GM13977 (cell line): ENCODE measurements at regions not wholly inside any gene's neighbourhood (a gene's known extent, or its start where the extent isn't known, plus 50 kb on each side); places are given as distances from the start of the nearest gene placed in this dataset.

ENCODE experiments used
- DNase-seq: peaks from one replicate; pipeline ENCODE4 v3.0.0; 2012; ENCODE audit warnings: low spot score
- in situ Hi-C: fragments of 300-500 bp; cut with MboI; formaldehyde crosslinking; loops from one replicate; pipeline ENCODE4 v1.12.0; 2022; ENCODE audit warnings: low sequenced_read_pairs, low pct_unique_long_range_greater_than_20kb, mixed read lengths, inconsistent platforms; ENCODE audit not compliant: unreplicated experiment
- TF ChIP-seq, protein P1 (sequence below): IDR thresholded peaks from 2 replicates; pipeline ENCODE4 v1.5.1; 2012; ENCODE audit warnings: mild to moderate bottlenecking, control low read depth; ENCODE audit not compliant: insufficient read depth; ENCODE audit errors: extremely low read depth, missing control alignments

DNA sequence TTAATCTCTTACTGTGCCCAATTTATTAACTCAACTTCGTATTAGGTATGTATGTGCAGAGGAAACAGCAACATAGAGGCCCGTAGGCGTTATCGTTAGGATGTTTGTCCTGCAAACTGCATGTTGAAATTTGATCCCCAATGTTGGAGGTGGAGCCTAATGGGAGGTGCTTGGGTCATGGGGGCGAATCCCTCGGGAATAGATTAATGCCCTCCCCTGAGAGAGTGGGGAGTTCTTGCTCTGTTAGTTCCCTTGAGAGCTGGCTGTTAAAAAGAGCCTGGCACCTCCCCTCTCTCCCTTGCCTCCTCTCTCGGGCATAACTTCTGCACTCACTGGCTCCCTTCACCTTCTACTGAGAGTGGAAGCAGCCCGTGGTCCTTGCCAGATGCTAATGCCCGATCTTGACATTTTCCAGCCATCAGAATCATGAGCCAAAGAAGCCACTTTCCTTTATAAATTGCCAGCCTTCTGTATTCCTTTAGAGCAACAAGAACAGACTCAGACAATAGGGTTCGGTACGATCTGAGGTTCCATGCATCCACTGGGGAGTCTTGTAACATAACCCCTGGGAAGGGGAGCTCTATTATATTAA lies 149.0 kb upstream of the RAB4A start:
- in situ Hi-C loops, result no loop called here
- DNase-seq, result no peak
- TF ChIP-seq, protein P1, sequence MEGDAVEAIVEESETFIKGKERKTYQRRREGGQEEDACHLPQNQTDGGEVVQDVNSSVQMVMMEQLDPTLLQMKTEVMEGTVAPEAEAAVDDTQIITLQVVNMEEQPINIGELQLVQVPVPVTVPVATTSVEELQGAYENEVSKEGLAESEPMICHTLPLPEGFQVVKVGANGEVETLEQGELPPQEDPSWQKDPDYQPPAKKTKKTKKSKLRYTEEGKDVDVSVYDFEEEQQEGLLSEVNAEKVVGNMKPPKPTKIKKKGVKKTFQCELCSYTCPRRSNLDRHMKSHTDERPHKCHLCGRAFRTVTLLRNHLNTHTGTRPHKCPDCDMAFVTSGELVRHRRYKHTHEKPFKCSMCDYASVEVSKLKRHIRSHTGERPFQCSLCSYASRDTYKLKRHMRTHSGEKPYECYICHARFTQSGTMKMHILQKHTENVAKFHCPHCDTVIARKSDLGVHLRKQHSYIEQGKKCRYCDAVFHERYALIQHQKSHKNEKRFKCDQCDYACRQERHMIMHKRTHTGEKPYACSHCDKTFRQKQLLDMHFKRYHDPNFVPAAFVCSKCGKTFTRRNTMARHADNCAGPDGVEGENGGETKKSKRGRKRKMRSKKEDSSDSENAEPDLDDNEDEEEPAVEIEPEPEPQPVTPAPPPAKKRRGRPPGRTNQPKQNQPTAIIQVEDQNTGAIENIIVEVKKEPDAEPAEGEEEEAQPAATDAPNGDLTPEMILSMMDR, result no peak

DNA sequence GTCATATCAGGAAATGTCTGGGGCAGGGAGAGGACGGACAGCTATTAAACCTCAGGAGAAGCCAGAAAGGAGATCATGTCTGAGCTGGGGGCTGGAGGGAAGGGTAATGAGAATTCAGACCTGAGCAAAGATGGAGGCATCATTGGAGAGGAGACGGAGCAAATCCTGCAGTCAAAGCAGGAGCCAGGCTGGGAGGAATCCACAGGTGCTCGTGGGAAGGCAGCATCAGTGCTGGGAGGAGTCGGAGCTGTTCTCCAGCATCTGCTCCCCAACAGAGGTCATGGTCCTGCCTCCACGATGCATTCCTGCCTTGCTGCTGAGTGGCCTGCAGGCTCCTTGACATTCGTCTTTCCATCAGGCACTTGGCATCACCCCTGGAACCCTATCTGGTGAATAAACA lies 148.3 kb upstream of the RAB4A start:
- no peak for DNase-seq
- TF ChIP-seq, protein P1, result no peak
- in situ Hi-C loops, result no loop called here

DNA sequence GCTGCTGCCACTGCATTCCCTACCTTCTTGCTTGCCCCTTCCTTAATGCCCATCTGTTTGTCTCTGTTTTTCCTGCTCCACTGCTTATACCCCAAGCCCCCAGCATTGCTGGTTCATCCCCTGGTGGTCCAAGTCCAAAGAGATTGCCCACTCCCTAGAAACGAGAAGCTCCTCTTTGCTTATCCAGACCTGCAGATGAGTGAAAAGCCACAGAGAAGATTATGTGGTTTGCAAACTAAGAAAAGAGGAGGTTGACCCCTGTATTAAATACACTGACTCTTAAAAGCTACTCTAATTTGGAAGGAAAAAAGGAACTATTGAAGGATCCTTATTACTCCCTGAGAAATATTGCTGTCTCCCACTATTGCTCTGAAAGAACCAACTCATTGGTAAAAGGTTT lies 146.8 kb upstream of the RAB4A start:
- in situ Hi-C loops, result no loop called here
- no peak for DNase-seq
- TF ChIP-seq, protein P1, result no peak

DNA sequence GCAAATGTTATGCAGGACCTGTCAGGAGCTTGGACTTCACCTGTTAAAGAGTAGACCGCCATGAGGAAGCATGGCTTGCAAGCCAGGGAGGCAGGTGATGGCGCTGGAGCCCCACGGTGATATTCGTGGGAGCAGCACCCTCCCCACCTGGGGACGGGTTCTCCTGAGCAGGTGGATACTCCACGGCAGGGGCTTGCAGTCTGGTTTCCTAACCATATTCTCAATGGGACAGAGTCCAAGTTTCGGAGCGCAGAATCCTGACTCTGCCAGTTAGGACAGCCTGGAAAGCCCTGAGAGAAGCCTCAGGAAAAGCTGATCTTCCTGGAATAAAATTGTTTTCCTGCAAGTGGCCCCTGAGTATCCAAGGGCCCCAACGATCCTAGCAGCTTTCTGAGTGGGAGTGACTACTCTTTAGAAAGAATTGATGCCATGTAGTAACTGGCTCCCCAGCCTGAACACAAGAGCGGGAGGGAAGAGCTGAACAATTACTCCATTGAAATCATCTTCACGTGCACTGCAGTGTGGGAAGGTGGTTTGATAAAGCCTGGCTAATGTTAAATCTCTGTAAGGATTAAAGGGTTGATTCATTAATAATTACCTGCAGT lies 146.3 kb upstream of the RAB4A start:
- no peak for DNase-seq

DNA sequence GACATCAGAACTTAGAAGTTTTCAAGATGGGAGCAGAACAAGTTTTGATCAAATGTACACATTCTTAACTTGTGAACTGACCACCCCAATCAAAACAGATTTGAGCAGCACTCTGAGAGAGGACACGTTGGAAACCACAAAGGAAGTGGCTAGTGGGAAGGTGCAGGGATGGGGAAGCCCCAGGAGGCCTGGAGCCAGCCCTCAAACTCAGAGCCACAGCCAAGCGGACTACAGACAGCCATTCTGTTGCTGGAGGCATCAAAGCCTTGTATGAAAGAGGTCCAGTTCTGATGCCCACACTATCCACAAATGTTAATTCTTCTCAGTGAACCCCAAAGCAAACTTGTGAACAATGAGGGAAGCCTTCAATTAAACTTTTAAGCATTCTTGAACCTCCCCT lies 143.6 kb upstream of the RAB4A start:
- DNase-seq, result peak; percentile 38
- TF ChIP-seq, protein P1, result no peak
- in situ Hi-C loops, result no loop called here

More for the DNA sequence above, 146.3 kb upstream of the RAB4A start:
- in situ Hi-C loops, result no loop called here
- TF ChIP-seq, protein P1, result no peak

DNA sequence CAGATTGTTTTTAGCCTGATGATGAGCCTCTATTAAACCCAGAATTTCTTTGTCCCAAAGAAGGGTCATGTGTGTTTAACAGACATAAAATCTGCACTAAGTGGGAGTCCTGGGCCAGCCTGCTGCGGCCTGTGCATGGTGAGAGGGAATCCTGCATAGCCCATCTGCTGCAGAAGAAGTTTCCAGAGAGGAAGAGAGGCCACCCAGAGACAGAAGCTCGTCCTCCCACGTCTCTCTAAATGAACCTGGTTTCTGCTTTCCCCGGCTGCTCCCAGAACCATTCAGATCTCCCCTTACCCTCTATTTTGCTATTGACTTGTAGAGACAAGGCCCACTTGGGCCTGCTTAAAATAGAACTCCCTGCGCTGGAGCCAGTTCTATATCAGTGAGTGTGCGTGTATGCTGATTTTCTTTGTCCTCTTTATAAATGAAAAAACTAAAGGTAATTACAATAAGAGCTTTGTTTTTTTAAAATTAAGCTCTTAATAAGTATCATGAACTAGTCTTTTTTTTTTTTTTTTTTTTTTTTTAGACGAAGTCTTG lies 142.8 kb upstream of the RAB4A start:
- in situ Hi-C loops, result no loop called here
- TF ChIP-seq, protein P1, result no peak
- DNase-seq, result no peak
